Posterior cingulate gyrus (tissue), 11 donors: ENCODE measurements at regions not wholly inside any gene's neighbourhood (a gene's known extent, or its start where the extent isn't known, plus 50 kb on each side); places are given as distances from the start of the nearest gene placed in this dataset.
A peak's percentile ranks its signal among the peaks of the same experiment; 100 is the strongest.

Experiments
- DNase-seq, 10 donors: peaks; one replicate each; pipeline versions ENCODE4 v3.0.0 to v3.0.0-alpha.2; 2020 to 2021; ENCODE audit warnings: mixed read lengths in 3 of 10
- intact Hi-C: fragments of 100-400 bp; cut with DNase I; formaldehyde crosslinking; loops from one replicate; pipeline ENCODE4 v1.15.1; 2023

DNA sequence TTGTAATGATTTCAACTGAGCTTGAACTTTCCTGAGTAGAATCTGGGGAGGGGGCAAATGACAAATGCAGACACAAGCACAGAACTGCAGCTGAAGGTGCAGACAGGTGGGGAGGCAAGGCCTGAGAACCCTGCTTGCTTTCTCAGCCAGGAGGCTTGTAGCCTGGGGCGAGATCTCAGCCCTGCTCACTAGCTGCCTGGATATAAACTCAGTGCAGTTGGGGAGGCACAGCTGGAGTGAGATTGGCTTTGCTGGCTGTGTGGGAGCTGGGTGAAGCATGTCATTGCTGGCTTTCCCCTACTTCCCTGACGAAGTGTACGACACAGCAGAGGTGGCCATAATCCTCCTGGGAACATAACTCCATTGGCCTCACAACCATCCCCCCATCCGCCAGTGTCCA, 55.5 kb upstream of the NEXMIF start:
- DNase-seq: peak in 1 of 10 donors; percentile 57
- intact Hi-C loops: no loop called here
